ENCODE measurements at regions not wholly inside any gene's neighbourhood (a gene's known extent, or its start where the extent isn't known, plus 50 kb on each side); places are given as distances from the start of the nearest gene placed in this dataset.
A peak's percentile ranks its signal among the peaks of the same experiment; 100 is the strongest.

DNA sequence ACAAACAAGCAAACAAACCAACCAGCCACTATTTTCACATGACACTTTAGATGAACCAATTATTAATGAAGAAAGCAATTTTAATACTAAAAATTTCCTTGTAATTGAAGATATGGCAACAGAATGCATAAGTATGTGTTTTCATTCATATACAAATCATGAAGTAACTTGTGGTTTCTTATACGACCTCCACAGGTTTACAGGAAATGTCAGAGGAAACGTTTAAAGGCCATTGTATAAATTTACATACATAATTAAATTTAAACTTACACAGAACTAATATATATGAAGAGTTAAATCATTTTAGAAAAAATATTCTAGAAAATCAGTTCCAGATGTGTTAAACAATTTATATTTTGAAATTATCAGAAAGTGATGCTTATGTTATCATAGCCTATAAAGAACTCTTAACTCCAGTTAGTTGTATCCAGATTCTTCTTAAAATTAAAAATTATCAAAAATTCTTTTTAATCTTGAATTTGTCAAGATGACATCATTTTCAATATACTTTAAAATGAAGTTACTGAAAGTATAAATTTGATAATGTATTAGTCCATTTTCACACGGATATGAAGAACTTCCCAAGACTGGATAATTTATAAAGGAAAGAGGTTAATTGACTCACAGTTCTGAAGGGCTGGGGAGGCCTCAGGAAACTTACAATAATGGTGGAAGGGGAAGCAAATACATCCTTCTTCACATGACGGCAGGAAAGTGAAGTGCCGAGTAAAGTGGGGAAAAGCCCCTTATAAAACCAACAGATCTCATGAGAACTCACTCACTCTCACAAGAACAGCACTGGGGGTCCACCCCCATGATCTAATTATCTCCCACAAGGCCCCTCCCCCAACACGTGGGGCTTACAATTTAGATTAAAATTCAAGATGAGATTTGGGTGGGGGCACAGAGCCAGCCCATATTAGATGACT lies 192.0 kb downstream of the PIK3R1 start:
- DNase-seq (ENCODE audit: low spot score): no peak

DNA sequence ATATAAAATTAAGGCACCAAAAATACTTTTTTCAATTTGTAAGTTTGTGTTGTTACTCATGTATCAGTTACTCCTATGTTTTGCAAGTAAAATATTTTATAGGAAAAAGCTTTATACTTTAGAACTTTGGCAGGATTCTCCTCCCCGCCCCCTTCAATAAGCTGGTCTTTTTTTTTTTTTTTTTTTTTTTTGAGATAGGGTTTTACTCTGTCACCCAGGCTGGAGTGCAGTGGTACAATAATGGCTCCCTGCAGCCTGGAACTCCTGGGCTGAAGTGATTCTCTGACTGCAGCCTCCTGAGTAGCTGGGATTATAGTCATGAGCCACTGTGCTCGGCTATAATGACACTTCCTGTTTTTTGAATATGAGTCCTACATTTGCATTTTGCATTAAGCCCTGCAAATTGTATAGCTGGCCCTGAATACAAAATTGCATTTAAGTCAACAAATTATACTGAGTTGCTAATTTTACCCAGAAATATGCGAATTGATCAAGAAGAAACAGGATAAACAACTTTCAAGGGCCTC lies 192.9 kb downstream of the PIK3R1 start:
- no peak for DNase-seq (ENCODE audit: low spot score)

DNA sequence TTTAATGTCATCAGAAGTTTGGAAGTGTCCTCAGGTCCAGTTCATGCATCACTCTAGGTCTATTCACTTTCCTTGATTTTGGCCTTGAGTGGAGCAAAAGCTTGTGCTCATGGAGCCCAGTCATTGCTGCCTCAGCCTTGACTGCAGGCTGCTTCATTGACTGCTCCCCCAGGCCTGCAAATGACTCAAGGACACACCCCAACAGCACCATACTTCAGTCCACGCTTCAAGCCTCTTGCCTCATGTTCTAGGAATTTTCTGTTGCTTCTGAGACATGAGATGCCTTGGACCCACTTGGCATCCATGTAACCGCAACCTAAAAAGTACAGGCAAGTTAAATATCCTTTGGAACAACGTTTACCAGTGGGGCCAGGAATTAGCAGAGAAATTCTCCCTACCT lies 193.7 kb downstream of the PIK3R1 start:
- DNase-seq (ENCODE audit: low spot score): no peak

DNA sequence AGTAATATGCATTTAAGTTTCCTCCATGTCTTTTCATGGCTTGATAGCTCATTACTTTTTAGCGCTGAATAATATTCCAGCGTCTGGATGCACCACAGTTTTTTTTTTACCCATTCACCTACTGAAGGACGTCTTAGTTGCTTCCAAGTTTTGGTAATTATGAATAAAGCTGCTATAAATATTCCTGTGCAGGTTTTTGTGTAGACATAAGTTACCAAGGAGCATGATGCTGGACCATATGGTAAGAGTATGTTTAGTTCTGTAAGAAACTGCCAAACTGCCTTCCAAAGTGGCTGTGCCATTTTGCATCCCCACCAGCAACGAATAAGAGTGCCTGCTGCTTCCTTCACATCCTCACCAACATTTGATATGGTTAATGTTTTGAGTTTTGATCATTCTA lies 195.6 kb downstream of the PIK3R1 start:
- DNase-seq (ENCODE audit: low spot score): no peak

DNA sequence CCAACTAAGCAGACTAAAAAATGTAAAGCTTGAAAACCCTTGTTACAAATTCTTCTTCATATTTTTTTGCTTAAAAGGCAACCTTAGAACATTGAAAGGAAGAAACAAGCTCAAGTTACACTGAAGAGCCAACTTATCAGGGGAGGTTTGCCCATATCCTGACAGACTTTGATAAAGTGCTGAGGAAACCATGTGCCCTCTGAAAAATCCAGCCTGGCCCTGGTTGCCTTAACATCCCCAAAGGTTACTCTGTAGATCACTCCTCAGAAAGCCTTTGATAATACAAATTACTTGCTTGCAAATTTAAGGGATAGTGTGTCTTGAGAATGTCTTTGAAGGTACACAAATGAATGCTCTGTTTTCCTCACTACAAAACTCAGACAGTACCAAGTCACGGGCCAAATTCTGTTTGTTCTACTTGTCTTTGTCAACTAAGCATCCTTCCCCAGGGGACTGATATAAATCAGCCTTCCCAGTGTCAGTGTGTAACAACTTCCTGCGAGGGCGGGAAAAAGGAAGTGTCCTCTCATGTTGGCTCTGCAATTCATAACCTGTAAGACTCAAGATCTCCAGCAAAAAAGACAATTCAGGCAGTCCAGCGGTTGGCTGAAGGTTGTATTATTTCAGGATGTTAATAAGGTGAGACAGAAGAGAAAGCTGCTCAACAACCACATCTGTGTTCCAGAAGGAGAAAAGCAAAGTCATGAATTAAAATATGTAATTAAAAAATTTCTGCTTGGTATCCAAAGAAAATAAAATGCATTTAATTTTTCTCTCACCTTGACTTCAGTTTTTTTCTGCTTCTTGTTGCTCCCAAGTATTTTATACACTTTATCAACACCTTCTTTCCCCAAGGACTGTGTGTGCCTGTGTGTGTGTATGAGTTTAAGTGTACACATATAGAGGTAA lies 199.9 kb downstream of the PIK3R1 start:
- no peak for DNase-seq (ENCODE audit: low spot score)

DNA sequence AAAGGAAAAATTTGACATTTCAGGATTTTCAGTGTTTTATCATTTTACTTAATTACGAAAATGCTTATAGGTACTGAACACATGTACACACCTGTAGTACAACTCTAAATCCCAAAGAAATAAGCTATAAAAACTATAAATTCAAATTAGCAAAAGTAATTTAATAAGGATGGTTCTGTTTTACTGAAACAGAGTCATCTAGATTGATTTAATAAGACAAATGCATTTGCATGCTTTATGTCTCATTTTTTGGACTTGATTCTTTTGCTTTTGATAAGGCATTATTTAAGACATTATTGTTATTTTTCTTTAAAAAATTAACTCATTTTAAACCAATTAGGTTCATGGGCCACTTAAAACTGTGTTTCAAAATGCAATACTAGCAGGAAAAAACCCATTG lies 201.2 kb downstream of the PIK3R1 start:
- no peak for DNase-seq (ENCODE audit: low spot score)

DNA sequence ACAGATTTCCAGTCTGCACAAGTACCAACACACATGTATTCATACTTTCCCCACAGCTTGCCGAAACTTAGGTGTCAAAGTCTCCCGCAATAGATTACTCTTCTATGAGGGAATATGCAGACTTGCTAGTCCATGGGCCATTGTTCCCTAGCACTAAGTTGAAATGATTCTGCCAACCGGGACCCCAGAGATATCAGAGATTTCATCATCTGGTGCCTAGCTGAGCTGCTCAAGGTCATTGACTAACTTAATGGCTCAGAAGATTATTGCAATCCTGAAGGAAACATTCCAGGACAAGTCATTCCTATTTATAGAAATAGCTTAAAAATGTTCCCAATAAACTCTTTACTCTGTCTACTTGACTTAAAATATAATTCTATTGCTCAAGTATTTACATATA lies 202.6 kb downstream of the PIK3R1 start:
- no peak for DNase-seq (ENCODE audit: low spot score)

DNA sequence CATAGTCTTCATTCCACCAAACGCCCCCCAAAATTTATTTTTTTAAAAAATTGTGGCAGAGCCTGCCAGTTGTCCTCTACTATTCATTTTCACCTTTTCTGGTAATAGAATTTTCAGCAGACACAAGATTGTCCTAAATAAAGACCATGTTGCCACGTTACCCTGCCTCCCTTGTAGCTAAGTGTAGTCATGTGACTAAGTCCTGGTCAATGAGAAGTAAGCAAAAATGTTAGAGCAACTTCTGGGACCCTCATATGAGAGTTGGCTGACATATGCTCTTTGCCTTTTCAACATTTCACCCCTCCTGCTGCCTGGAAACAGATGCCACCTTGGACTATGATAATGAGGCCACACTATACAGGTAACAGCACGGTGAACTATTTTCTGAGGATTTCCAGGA lies 203.1 kb downstream of the PIK3R1 start:
- DNase-seq (ENCODE audit: low spot score): no peak

DNA sequence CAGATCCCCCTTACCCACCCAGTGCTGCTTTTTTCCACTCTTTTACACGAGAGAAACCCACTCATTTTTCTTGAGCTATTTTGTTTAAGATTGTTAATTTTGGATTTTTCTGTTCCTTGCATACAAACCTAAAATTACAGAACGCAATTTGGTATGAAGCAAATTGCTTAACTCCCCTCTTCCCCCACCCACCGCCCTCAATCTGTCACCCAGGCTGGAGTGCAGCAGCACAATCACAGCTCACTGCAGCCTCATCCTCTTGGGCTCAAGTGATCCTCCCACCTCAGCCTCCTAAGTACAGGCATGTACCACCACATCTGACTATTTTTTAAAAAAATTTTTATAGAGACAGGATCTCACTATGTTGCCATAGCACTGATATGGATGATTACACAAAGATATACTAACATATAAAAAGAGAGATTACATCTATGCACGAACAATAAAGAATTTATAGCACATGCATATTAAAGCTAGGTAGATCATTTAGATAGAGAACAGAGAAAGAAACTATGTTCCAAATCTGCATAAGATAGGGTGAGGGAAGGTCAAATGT lies 203.6 kb downstream of the PIK3R1 start:
- no peak for DNase-seq (ENCODE audit: low spot score)

DNA sequence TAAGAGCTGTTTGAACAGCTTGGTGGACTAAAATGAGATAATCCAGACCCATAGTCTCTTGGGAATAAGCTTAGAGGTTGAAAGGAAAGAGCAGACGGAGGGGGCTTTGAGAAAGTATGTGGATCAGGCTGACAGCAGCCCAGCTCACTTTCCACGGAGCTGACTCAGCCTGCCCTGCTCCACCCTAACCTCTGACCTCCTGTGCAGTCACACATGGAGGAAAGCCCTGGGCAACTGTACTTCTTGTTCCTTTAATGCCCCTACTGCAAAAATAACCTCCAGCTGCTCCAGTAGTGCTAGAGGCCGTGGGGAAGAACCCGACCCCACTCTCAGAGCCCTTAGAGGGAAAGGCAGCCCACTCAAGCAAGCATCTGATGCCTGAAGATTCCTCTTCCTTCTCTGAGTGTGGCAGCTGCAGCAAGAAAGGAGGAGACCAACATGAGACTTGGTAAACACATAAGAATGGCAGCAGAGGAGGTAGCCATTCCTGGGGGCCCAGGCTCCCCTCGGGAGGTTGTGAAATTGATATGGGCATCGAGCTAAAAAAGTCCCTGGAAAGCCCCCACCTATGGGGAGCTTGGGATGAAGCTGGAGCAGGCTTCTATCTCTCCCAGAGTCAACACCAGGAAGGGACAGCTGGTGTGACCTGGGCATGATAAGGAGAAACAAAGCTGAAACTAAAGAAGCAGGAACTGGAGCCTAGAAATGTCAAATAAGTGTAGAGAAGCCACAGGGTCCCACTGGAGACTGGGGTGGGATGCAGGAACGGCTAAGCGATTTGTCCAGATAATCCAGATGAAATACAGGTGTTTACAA lies 204.3 kb downstream of the PIK3R1 start:
- peak; percentile 67 for DNase-seq (ENCODE audit: low spot score)

DNA sequence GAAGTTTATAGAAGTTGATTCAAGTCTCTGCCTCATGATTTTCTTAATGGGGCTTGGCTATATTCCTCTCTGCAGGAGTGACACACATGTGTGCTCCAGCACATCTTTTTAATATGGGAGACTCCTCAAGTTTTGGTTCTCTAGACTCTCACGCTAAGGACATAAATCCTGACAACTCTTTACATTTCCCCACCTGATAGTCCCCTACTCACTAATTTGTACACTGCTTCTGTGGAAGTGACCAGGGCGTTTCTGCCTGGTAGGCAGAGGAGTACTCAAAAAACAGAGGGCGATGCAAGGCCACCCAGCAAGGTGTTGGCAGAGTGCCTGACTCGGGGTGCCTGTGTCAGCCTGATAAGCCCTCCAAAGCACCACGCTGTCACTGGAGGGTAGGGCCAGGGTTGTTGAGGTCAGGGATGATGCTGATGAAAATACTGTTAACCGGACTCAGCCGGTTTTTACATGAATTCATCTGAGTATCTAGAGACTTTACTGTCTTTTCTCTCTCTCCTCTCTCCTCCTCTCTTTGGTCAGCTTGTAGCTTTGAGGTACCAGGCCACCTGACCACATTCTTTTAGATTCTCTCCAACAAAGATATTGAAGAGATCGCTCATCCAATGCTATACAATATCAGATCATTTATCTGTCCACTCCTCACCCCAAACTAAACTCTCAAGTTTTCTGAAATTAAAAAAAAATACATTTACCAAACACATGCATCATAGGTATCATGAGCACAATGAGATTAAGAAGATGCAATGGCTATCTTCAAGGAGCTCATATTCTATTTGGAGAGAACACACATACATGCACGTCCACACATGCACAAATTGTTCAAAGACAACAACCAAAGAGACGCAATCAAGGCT lies 205.2 kb downstream of the PIK3R1 start:
- no peak for DNase-seq (ENCODE audit: low spot score)

DNA sequence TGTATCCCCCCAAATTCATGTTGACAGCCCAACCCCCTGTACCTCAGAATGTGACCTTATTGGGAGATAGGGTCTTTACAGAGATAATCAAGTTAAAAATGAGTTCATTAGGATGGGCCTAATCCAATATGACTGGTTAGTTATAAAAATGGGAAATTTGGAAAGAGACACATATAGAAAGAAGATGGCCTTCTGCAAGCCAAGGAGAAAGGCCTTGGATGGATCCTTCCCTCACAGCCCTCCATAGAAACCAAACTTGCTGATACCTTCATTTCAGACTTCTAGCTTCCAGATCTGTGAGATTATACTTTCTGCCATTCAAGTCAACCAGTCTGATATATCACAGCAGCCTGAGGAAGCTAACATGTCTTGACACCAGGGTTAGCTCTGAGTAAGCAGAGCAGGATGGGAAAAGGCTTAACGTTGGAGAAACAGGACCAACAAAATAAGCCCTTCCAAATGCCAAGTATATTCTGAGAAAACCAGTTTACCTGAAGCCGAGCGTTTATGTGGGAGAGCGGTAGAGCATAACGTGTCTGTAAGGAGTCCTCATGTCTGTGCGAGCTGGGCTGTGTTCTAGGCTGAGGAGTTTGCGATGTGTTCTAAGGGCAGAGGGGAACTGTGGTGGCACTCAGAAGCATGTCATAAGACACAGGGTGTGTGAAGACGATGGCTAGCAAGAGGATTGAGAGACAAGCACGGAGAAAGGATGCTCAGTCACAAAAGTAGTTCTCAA lies 206.1 kb downstream of the PIK3R1 start:
- DNase-seq (ENCODE audit: low spot score): no peak

DNA sequence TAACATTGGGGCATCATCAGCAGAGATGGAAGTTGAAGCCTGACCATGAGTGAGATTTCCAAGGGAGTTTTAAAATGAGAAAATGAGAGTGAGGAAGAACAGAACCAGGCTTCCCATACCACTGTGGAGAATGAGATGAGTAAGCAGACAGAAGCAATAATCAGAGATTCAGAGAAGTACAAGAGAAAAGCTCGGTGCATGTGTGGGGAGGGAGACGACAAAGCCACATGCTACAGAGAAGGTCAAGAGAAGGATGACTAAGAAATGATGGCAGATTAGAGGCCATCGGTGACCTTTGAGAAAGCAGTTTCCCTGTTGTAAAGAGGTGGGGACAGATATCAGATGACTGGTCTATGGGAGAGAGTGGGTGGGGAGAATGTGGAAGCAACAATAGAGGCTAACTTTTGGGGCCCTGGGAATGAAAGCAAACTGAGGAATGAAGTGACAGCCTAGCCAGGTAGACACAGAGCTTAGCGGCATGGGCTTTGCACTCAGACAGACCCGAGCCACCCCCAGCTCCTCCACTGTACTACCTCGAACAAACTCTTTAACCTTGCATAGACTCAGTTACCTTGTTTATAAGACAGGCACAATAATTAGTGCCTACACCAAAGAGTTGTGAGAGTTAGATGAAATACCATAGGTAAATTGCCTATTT lies 207.7 kb downstream of the PIK3R1 start:
- no peak for DNase-seq (ENCODE audit: low spot score)

DNA sequence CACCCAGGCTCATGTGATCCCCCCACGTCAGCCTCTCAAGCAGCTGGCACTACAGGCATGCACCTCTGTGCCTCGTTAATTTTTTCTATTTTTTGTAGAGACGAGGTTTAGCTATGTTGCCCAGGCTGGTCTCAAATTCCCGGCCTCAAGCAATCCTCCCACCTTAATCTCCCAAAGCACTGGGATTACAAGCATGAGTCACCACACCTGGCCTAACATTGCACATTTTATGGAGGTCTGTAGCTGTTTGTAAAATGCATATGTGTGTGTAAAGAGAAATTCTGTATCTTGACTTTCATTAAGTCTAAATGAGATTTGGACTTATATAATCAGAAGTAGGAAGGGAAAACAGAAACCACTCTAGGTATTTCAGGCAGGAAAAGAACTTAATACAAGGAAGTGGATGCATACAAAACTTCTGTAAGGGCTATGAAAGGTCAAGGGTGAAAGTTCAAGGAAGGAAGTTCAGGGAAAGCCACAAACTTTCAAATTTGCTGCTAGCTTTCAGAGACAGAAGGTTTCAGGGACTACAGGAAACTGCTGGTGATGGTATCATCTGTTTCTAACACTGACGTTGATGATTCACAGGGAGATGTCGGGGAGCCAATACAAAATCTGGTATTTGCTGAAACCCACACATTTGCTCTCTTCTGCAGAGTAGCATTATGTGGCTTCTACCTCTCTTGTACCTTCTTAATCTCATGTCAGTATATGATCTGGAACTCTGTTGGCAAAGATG lies 209.4 kb downstream of the PIK3R1 start:
- no peak for DNase-seq (ENCODE audit: low spot score)

DNA sequence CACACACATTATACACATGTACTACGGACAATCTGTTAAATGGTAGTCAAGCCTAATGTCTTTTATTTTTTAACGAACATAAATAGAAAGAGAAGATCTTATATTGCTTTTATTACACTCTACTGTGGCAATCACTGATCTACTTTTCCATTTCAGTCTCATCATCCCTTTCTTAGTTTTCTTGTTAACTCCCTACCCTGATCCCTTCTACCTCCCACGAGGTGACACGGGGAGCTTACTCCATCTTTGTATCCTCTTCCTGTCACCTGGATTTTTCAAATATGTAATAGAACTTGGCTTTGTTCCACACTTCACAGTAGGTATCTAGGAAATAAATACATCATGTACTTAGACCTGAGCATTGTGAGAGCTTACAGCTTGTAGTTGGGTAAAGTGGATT lies 211.0 kb downstream of the PIK3R1 start:
- no peak for DNase-seq (ENCODE audit: low spot score)

DNA sequence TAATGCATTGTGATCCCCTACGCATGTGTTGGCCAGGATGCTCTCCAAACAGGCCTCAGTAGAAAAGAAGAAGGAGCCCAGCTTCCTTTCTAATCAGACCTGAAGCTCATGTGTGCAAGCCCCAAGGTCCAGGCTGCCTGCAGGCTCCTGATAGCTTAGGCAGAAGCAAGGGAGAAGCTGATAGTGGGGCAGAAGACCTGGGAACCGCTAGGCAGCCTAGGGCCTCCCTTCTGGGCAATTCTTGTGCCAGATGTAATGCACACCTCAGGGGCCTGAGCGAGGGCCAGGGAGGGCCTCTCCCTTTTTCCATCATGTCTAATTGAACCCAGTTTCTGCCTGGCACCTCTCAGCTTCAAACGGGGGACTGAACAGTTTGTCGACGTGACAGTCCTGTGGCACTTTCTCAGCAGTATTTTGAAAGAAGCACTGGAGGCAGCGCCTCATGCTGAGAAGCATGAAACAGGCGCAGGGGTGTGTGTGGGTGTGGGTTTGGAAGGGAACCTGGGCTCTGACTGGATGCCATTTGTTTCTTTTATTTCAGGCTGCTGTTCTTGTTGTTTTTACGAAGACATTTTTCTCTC lies 212.8 kb downstream of the PIK3R1 start:
- no peak for DNase-seq (ENCODE audit: low spot score)

DNA sequence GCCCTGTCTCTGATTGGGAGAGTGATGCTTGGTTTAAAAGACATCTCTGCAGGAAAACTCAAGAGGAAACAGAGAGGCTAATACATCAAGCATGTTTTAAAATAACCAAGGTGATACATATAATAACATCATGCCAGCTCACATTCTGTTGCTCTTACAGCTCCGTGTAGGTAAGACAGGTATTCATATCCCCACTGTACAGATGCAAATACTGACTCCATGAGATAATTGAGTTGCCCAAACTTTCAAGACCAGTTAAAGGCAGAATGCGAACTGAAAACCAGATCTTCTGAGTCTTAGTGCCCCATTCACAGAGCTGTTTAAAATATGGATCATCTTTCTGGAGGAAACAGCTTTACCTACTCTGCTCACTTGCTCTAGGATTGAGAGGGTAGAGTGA lies 214.0 kb downstream of the PIK3R1 start:
- DNase-seq (ENCODE audit: low spot score): no peak

DNA sequence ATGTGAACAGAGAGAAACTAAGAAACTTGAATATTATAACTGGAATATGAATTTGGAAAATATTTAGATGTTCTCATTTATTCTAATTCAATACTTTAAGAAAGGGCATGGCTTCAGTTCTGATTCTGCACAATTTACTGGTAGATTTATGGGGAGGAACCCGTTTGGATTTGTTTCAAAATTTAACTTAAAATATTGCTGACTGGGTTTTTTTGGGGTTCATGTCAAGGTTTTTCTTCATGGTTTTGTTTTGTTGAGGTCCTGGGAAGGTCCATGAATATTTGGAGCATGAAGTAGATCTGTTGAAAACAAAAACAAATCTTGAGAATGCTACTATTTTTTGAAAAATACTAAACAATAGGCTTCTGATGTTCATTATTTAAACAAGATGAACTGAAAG lies 214.7 kb downstream of the PIK3R1 start:
- DNase-seq (ENCODE audit: low spot score): no peak

All from D341Med (cell line).